Loucy (cell line): ENCODE measurements at regions not wholly inside any gene's neighbourhood (a gene's known extent, or its start where the extent isn't known, plus 50 kb on each side); places are given as distances from the start of the nearest gene placed in this dataset.

Experiments
- H2AFZ ChIP-seq: fragments of 200-600 bp; sonication (generic); 2 replicates; pipeline ENCODE4 v1.6.0; 2016; ENCODE audit warnings: antibody characterized with exemption, mild to moderate bottlenecking, low read length, moderate library complexity
- H3F3A ChIP-seq: fragments of 200-600 bp; 2 replicates; pipeline ENCODE4 v1.6.0; 2016; ENCODE audit warnings: antibody characterized with exemption, low read depth, mild to moderate bottlenecking
- H3K27me3 ChIP-seq: fragments of 200-600 bp; sonication (generic); 2 replicates; pipeline ENCODE4 v1.6.1; 2014; ENCODE audit warnings: low read length, mild to moderate bottlenecking; ENCODE audit not compliant: insufficient read depth, poor library complexity, severe bottlenecking
- H3K36me3 ChIP-seq: fragments of 200-600 bp; sonication (generic); 2 replicates; pipeline ENCODE4 v1.6.1; 2016; ENCODE audit warnings: low read length; ENCODE audit not compliant: insufficient read depth
- H3K4me1 ChIP-seq: fragments of 200-600 bp; sonication (generic); 2 replicates; pipeline ENCODE4 v1.5.1; 2014; ENCODE audit warnings: low read length, mild to moderate bottlenecking; ENCODE audit not compliant: insufficient read depth, poor library complexity, severe bottlenecking
- H3K4me2 ChIP-seq: fragments of 200-600 bp; sonication (generic); 2 replicates; pipeline ENCODE4 v1.6.0; 2014; ENCODE audit warnings: antibody characterized with exemption, low read length, low read depth, mild to moderate bottlenecking; ENCODE audit not compliant: poor library complexity, severe bottlenecking
- H3K4me3 ChIP-seq: fragments of 200-600 bp; sonication (generic); 2 replicates; pipeline ENCODE4 v1.5.1; 2014; ENCODE audit warnings: low read length, mild to moderate bottlenecking, mixed read lengths; ENCODE audit not compliant: poor library complexity, severe bottlenecking
- H3K79me2 ChIP-seq: fragments of 200-600 bp; sonication (generic); 2 replicates; pipeline ENCODE4 v1.6.1; 2014; ENCODE audit warnings: low read length; ENCODE audit not compliant: insufficient read depth
- H3K9ac ChIP-seq: fragments of 200-600 bp; sonication (generic); 2 replicates; pipeline ENCODE4 v1.6.0; 2014; ENCODE audit warnings: mild to moderate bottlenecking, low read depth, low read length, moderate library complexity; ENCODE audit not compliant: poor library complexity, severe bottlenecking
- H3K9me2 ChIP-seq: fragments of 200-600 bp; sonication (generic); replicated peaks from 2 replicates; pipeline ENCODE4 v1.6.1; 2016; ENCODE audit warnings: low read depth, low read length, mixed read lengths
- H3K9me3 ChIP-seq: fragments of 200-600 bp; sonication (generic); 2 replicates; pipeline ENCODE4 v1.6.1; 2014; ENCODE audit warnings: mild to moderate bottlenecking, antibody characterized with exemption, low read length, low read depth; ENCODE audit not compliant: insufficient read depth
- H4K20me1 ChIP-seq: fragments of 200-600 bp; sonication (generic); 2 replicates; pipeline ENCODE4 v1.6.0; 2014; ENCODE audit warnings: antibody characterized with exemption, low read length, mild to moderate bottlenecking; ENCODE audit not compliant: insufficient read depth, poor library complexity, severe bottlenecking
- EZH2phosphoT487 ChIP-seq: fragments of 200-600 bp; IDR thresholded peaks from 2 replicates; pipeline ENCODE4 v1.6.1; 2018; ENCODE audit warnings: antibody characterized with exemption, mild to moderate bottlenecking, moderate library complexity, borderline replicate concordance
- TF ChIP-seq, protein P1 (sequence below): fragments of 200-600 bp; sonication (generic); conservative IDR thresholded peaks from 2 replicates; pipeline ENCODE4 v1.5.1; 2014; ENCODE audit warnings: mild to moderate bottlenecking, antibody characterized with exemption, low read length

- no peaks in the 10 kb centered on the region for H3K36me3 ChIP-seq
- H3K4me1 ChIP-seq = no peaks in the 10 kb centered on the region
- no peaks in the 10 kb centered on the region for H3K79me2 ChIP-seq
- no peaks in the 10 kb centered on the region; the same call in 1 of the 2 replicates for H3K9me3 ChIP-seq
- no peak overlapping the region for H2AFZ ChIP-seq
- no peaks in the 10 kb centered on the region for H4K20me1 ChIP-seq
- H3K9ac ChIP-seq = no peak overlapping the region
- no peak overlapping the region for H3K4me3 ChIP-seq
- no peaks in the 10 kb centered on the region for H3K27me3 ChIP-seq
- no peaks in the 10 kb centered on the region for H3K9me2 ChIP-seq
- TF ChIP-seq, protein P1, sequence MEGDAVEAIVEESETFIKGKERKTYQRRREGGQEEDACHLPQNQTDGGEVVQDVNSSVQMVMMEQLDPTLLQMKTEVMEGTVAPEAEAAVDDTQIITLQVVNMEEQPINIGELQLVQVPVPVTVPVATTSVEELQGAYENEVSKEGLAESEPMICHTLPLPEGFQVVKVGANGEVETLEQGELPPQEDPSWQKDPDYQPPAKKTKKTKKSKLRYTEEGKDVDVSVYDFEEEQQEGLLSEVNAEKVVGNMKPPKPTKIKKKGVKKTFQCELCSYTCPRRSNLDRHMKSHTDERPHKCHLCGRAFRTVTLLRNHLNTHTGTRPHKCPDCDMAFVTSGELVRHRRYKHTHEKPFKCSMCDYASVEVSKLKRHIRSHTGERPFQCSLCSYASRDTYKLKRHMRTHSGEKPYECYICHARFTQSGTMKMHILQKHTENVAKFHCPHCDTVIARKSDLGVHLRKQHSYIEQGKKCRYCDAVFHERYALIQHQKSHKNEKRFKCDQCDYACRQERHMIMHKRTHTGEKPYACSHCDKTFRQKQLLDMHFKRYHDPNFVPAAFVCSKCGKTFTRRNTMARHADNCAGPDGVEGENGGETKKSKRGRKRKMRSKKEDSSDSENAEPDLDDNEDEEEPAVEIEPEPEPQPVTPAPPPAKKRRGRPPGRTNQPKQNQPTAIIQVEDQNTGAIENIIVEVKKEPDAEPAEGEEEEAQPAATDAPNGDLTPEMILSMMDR = no peak
- no peaks in the 10 kb centered on the region for H3F3A ChIP-seq
- H3K4me2 ChIP-seq = no peak overlapping the region
Measured at GRCh38 chr16:19968891-19969683, 84.4 kb upstream of the GPRC5B start.

GRCh38 chr16:19967963-19968362 is 83.3 kb upstream of the GPRC5B start:
- Histone ChIP-seq H4K20me1 (no peaks in the 10 kb centered on the region), H3K27me3 (no peaks in the 10 kb centered on the region), H3K9me3 (no peaks in the 10 kb centered on the region; the same call in 1 of the 2 replicates), H3K4me3 (no peak overlapping the region), H3K9me2 (no peaks in the 10 kb centered on the region), H3K36me3 (no peaks in the 10 kb centered on the region), H3K4me2 (no peak overlapping the region), H3K9ac (no peak overlapping the region), H2AFZ (no peak overlapping the region), H3F3A (no peaks in the 10 kb centered on the region), H3K4me1 (no peaks in the 10 kb centered on the region), H3K79me2 (no peaks in the 10 kb centered on the region)
- TF ChIP-seq, protein P1 = no peak
- TF ChIP-seq EZH2phosphoT487 = no peak

- Histone ChIP-seq H3K4me2 (no peak overlapping the region), H3K27me3 (no peaks in the 10 kb centered on the region), H3K9me3 (peaks cover 1% of the 10 kb centered on the region; the same call in 1 of the 2 replicates), H3K9ac (no peak overlapping the region), H2AFZ (no peak overlapping the region), H3K4me3 (no peak overlapping the region), H3K79me2 (no peaks in the 10 kb centered on the region), H4K20me1 (no peaks in the 10 kb centered on the region), H3F3A (no peaks in the 10 kb centered on the region), H3K9me2 (no peaks in the 10 kb centered on the region), H3K4me1 (no peaks in the 10 kb centered on the region), H3K36me3 (no peaks in the 10 kb centered on the region)
- no peak for TF ChIP-seq EZH2phosphoT487
- TF ChIP-seq, protein P1 = no peak
Measured at GRCh38 chr16:19967561-19967960, 82.9 kb upstream of the GPRC5B start.
